Stimulated activated CD4-positive, alpha-beta T cell treated with anti-CD3 and anti-CD28 coated beads, Interleukin-12 subunit alpha, Interleukin-12 subunit beta, amount 100 ng/mL, for 24 hours (primary cell): ENCODE measurements at regions not wholly inside any gene's neighbourhood (a gene's known extent, or its start where the extent isn't known, plus 50 kb on each side); places are given as distances from the start of the nearest gene placed in this dataset.

Source experiments
- DNase-seq, 2 experiments: peaks; one replicate each; pipeline ENCODE4 v3.0.0-alpha.2; 2020; ENCODE audit warnings: low read depth in 2 of 2

DNA sequence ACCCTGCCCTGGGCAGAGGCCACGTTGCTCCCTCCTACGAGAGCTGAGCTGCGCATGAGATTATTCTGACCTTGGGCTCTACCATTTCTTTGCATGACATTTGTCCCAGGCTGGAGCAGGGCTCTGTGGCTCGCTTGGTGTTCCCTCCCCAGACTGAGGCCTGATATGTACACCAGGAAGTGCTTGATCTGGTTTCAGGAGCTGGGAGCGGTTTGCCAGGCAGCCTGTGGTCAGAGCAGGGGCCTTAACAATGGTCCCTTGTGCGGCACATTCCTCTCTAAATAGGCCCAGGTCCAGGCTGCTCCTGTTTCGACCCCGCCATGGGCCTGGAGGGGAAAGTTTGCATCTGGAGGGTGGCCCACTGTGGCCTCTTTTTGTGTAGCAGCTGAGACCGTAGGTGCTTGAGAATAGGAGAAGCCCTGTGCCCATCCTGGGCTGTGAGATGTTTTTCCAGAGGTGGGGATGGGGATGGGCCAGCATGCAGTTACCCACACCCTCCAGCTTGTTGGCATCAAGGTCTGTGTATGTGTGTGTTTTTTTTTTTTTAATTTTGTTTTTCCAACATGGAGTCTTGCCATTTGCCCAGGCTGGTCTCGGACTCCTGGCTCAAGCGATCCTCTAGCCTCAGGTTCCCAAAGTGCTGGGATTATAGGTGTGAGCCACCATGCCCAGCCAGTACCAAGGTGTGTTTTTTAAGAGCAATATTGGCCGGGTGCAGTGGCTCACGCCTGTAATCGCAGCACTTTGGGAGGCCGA is 253.9 kb downstream of the SEC14L1 start:
- no peak for DNase-seq

- no peak for DNase-seq
Observed at GRCh38 chr17:77395501-77396048, 254.8 kb downstream of the SEC14L1 start.

GRCh38 chr17:77396610-77397009 is 255.8 kb downstream of the SEC14L1 start:
- DNase-seq = no peak

DNA sequence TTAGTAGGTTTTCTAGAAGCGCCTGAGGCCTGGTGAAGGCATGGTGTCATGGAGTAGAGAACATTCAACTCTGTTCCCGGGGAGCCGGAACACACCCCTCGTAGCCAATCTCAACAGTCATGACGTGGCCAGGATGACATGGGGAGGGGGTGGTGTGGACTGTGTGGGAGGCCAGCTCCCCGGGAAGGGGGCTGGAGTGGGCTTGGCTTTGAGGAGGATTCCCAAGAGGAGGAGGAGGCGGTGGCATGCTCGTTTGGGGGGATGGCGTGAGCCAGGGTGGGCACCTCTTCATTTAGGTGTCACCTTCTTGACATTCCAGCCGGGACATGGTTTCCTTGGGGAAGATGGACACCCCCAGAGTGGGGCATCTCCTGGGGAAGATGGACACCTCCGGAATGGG is 257.5 kb downstream of the SEC14L1 start:
- no peak for DNase-seq

DNA sequence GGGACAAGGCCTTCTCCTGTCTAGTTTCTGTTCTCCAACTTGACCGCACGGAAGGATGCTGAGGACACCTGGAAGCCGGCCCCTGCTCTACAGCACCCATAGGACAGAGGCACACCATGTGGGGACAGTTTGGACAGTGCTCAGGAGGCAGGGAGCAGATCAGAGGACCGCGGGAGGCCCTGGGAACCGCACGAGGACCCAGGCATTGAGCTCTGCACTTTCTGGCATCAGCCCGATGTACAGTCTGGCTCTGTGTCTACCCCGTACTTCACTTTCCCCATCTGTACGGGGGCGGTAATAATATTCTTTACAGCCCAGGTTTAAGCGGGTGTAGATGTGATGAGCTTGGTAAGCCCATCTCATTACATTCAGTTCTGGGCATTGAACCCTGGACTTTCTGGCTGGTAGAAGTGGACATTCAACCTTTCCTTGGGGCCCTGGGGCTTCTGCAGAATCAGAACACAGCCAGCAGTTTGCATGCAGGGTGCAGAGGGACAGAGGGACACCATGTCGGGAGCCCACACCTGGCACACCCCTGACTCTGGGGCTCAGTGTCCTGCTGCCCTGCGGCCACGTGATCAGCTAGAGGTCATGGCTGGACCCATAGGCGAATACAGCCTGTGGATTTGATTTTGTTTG is 258.7 kb downstream of the SEC14L1 start:
- no peak for DNase-seq

DNA sequence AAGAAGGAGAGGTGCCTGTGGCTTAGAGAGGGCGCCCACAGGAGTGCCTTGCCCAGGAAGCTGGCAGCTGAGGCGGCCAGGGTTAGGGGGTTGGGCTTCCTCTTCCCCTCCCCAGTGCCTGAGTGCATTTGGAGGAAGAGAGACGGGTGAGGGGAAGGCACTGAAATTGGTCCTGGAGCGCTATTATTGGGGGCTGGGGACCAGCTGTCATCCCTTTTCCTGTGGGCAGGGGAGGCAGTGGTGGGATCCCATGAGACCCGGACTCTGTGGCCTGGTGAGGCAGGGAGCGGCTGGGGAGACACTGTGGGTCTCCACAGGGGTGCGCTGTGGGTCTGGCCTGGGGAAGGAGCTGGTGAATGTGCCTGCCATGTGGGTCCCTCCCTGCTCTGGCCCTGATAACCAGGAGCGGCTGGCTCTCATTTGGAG is 259.7 kb downstream of the SEC14L1 start:
- DNase-seq = peak; percentile 60 to 75

DNA sequence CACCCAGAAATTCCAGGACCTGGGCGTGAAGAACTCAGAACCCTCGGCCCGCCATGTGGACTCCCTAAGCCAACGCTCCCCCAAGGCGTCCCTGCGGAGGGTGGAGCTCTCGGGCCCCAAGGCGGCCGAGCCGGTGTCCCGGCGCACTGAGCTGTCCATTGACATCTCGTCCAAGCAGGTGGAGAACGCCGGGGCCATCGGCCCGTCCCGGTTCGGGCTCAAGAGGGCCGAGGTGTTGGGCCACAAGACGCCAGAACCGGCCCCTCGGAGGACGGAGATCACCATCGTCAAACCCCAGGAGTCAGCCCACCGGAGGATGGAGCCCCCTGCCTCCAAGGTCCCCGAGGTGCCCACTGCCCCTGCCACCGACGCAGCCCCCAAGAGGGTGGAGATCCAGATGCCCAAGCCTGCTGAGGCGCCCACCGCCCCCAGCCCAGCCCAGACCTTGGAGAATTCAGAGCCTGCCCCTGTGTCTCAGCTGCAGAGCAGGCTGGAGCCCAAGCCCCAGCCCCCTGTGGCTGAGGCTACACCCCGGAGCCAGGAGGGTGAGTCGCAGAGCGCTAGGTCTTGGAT is 261.5 kb downstream of the SEC14L1 start:
- DNase-seq = no peak

DNA sequence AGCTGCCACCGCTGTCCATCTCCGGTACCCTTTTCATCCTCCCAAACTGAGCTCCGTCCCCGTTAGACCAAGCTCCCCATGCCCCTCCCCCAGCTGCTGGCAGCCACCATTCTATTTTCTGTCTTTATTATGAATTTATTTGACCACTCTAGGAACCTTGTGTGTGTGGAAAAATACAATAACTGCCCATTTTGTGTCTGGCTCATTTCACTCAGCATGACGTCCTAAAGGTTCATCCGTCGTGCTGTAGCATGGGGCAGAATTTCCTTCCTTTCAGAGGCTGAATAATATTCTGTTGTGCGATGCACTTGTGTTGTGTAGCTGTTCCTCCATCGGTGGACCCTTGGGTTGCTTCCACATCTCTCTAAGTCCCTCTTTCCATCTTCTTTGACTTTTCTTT is 263.1 kb downstream of the SEC14L1 start:
- DNase-seq = no peak

GRCh38 chr17:77404812-77405581 is 264.2 kb downstream of the SEC14L1 start:
- peak; percentile 71 to 75 for DNase-seq

DNA sequence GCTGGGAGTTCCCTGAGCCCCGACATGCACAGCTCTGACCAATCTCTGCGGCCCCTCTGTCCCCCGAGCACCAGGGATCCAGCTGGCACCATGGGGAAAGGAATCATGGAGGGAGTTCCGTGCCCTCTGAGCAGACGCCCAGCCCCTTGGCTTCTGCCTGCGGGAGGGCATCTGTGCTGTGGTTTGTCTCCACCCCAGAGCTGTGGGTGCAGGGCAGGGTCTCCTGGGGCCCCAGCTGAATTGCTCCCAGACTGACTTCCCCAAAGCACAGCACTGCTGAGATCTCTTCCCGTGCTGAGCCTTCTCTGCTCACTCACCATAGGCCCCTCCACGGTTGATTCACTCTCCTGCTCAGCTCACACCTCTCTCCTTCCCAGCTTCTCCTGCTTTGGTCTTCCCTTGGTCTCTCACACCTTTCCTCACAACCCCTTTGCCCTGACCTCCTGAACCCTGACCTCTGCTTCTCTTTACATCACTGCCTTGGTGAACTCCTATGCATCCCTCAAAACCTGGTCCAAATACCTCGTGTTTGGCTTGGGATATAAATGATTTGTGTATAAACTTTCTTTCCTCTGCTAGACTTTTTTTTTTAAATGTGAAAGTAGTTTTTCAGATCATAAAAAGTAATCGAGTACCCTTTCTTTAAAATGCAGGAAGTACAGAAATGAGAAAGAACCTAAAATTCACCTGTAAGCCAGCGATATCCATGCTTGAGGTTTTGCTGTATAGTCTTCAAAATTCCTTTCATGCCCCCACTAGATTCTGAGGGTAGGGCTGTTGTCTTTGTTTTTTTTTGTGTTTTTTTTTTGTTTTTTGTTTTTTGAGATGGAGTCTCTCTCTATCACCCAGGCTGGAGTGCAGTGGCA is 265.3 kb downstream of the SEC14L1 start:
- no peak for DNase-seq

DNA sequence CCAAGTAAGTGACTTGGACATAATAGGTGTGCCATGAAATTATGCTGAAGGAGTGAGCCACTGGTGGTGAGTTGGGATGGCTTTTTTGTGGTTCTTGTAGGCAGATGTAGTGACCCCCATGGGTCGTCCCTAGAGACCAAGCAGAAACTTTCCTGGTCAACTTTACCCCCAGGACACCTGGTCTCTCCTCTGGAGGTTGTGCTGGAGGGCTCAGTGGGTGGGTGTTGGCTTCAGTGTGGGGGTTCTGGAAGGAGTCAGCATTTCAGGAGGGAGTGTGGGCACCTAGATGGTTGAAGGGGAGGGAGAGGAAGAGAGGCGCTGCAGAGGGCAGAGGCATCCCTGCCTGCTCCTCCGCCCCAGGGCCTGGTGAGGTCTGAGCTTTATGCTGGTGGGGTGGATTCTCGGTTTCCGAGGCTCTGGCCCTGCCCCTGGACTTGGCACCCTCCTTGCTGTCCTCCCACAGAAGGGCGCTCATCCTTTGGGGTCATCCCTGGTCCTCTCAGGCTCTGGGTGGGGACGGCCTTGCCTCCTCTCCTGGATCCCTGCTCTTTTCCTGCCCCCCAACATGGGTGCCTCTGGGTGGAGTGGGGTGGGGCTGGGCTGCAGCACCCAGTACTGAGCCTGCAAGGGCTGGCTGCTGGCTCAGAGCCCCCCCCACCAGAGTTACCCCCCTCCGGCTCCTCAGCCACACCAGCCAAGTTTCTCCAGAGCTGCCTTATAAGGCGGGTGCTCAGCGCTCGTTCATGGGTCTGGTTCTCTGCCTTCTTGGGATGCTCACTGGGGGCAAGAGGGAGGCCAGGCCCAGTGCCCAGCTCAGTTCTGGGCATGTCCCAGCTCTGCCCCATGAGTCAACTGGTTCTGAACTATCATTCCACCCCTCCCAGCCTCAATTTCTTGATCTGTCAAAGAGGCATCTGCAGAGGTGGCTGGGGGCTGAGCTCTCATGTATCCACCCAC is 266.8 kb downstream of the SEC14L1 start:
- no peak for DNase-seq

- no peak for DNase-seq
Observed at GRCh38 chr17:77408284-77408683, 267.5 kb downstream of the SEC14L1 start.

GRCh38 chr17:77409282-77410161 is 268.8 kb downstream of the SEC14L1 start:
- DNase-seq = no peak

GRCh38 chr17:77410470-77410869 is 269.7 kb downstream of the SEC14L1 start:
- no peak for DNase-seq

GRCh38 chr17:77414811-77415400 is 274.1 kb downstream of the SEC14L1 start:
- no peak for DNase-seq

GRCh38 chr17:77416105-77416713 is 275.4 kb downstream of the SEC14L1 start:
- no peak for DNase-seq

DNA sequence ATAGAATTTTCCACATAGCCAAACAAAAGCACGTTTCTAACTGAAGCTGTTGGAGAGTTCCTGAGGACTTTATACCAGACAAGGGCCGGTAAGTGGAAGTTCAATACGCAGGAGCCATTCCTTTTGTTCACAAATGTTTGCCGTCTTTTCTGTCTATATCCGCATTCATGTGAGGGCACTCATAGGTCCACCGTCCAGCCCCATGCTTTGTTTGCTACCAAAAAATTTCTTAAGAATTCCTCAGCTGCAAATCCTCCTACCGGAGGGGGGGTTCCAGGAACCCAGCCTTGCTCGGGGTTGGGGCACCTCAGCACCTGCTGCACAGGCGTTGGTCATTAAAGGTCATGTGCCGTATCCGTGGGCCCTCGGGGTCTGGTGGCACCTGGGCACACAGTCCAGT is 276.8 kb downstream of the SEC14L1 start:
- DNase-seq = no peak

GRCh38 chr17:77418609-77419008 is 277.8 kb downstream of the SEC14L1 start:
- no peak for DNase-seq
